HL-60 (cell line): ENCODE measurements at regions not wholly inside any gene's neighbourhood (a gene's known extent, or its start where the extent isn't known, plus 50 kb on each side); places are given as distances from the start of the nearest gene placed in this dataset.

Experiments used
- DNase-seq, 2 experiments: peaks; one replicate each; pipeline ENCODE4 v3.0.0-alpha.2; 2010 to 2020; ENCODE audit warnings: low read depth in 1 of 2, low spot score in 1 of 2
- H3K27ac ChIP-seq: fragments of 250-450 bp; sonication (Bioruptor Pico); replicated peaks from 2 replicates; pipeline ENCODE4 v1.5.1; 2020; ENCODE audit warnings: mild to moderate bottlenecking, moderate library complexity
- H3K27me3 ChIP-seq: fragments of 250-450 bp; sonication (Bioruptor Pico); 2 replicates; pipeline ENCODE4 v1.5.1; 2021; ENCODE audit warnings: mild to moderate bottlenecking, moderate library complexity; ENCODE audit not compliant: insufficient read depth, poor library complexity, severe bottlenecking
- H3K4me3 ChIP-seq: replicated peaks from 2 replicates; pipeline ENCODE4 v1.5.1; 2011; ENCODE audit warnings: mild to moderate bottlenecking, control low read depth, low read length; ENCODE audit not compliant: insufficient read depth
- GABPA ChIP-seq: IDR thresholded peaks from 2 replicates; pipeline ENCODE4 v1.6.1; 2012; ENCODE audit warnings: low read depth
- POLR2AphosphoS5 ChIP-seq: IDR thresholded peaks from 2 replicates; pipeline ENCODE4 v1.6.1; 2012; ENCODE audit warnings: low read depth
- SPI1 ChIP-seq: IDR thresholded peaks from 2 replicates; pipeline ENCODE4 v1.6.1; 2012; ENCODE audit warnings: low read depth, mild to moderate bottlenecking, borderline replicate concordance
- TF ChIP-seq, protein P1 (sequence below): IDR thresholded peaks from 2 replicates; pipeline ENCODE4 v1.6.1; 2012; ENCODE audit warnings: low read depth; ENCODE audit not compliant: insufficient replicate concordance
- TF ChIP-seq, protein P2 (sequence below): IDR thresholded peaks from one replicate; pipeline ENCODE4 v1.5.1; 2011; ENCODE audit warnings: low read length, control low read depth, inconsistent platforms; ENCODE audit not compliant: insufficient read depth

DNA sequence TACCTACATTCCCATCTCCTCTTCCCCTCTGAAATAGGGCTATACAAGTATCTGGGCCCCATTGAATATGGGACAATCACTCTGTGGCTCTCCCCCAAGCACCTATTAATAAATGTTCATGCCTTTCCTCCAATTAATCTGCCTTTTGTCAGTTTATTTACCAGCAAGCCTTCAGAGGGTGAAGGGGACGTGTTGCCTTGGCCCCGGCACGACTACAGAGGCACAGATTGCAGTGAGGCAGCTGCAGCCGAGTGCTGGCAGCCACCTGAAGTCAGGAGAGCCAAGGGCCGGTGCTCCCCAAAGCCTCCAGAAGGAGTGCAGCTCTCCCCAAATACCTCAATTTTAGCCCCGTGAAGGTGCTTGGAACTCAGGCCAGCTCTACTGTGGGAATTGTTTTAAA, 580.9 kb upstream of the B3GAT1 start:
- DNase-seq, result no peak
- no peak overlapping the region for H3K4me3 ChIP-seq
- TF ChIP-seq, protein P1, sequence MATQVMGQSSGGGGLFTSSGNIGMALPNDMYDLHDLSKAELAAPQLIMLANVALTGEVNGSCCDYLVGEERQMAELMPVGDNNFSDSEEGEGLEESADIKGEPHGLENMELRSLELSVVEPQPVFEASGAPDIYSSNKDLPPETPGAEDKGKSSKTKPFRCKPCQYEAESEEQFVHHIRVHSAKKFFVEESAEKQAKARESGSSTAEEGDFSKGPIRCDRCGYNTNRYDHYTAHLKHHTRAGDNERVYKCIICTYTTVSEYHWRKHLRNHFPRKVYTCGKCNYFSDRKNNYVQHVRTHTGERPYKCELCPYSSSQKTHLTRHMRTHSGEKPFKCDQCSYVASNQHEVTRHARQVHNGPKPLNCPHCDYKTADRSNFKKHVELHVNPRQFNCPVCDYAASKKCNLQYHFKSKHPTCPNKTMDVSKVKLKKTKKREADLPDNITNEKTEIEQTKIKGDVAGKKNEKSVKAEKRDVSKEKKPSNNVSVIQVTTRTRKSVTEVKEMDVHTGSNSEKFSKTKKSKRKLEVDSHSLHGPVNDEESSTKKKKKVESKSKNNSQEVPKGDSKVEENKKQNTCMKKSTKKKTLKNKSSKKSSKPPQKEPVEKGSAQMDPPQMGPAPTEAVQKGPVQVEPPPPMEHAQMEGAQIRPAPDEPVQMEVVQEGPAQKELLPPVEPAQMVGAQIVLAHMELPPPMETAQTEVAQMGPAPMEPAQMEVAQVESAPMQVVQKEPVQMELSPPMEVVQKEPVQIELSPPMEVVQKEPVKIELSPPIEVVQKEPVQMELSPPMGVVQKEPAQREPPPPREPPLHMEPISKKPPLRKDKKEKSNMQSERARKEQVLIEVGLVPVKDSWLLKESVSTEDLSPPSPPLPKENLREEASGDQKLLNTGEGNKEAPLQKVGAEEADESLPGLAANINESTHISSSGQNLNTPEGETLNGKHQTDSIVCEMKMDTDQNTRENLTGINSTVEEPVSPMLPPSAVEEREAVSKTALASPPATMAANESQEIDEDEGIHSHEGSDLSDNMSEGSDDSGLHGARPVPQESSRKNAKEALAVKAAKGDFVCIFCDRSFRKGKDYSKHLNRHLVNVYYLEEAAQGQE, result no peak
- TF ChIP-seq POLR2AphosphoS5 (no peak), SPI1 (no peak), GABPA (no peak)
- TF ChIP-seq, protein P2, sequence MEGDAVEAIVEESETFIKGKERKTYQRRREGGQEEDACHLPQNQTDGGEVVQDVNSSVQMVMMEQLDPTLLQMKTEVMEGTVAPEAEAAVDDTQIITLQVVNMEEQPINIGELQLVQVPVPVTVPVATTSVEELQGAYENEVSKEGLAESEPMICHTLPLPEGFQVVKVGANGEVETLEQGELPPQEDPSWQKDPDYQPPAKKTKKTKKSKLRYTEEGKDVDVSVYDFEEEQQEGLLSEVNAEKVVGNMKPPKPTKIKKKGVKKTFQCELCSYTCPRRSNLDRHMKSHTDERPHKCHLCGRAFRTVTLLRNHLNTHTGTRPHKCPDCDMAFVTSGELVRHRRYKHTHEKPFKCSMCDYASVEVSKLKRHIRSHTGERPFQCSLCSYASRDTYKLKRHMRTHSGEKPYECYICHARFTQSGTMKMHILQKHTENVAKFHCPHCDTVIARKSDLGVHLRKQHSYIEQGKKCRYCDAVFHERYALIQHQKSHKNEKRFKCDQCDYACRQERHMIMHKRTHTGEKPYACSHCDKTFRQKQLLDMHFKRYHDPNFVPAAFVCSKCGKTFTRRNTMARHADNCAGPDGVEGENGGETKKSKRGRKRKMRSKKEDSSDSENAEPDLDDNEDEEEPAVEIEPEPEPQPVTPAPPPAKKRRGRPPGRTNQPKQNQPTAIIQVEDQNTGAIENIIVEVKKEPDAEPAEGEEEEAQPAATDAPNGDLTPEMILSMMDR, result no peak
- no peak overlapping the region for H3K27ac ChIP-seq
- no peaks in the 10 kb centered on the region for H3K27me3 ChIP-seq

DNA sequence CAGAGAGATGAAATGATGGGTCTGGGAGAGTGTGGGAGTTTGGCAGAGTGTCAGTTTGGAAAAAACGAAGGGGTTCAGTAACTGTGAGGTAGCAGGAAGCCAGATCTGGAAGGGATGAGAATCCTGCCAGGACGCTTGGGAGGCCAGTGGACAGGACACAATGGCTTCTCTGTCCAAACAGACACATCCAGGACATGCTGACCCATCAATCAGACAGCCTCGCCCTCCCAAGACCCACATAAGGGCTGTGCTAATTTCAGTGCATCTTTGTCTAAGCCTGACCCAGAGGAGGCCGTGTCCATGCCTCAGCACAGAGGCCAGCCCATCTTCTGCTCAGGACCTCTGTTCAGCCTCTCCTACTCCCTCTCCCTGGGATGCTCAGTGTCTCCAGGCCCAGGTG, 576.5 kb upstream of the B3GAT1 start:
- TF ChIP-seq GABPA (no peak), SPI1 (no peak)
- DNase-seq, result no peak
- Histone ChIP-seq H3K4me3 (no peak overlapping the region), H3K27ac (no peak overlapping the region), H3K27me3 (no peaks in the 10 kb centered on the region)

DNA sequence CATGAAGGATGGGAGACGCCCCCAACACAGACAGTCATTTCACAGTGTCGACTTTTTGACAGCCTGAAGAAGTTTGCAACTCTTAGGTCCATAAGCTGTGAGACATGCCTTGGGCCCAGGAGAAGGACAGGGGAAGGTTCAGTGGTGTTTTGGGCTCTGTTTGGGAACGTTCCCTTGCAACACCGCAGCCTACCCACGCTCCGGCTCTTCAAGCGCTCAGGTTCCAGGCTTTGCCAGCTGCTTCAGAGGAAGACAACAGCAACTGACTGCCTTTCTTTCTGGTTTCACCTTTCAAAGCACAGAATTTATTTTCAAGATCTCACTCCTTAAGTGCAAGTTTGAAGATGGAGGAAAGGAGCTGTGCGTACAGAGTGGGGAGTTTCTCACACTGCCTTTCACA, 575.8 kb upstream of the B3GAT1 start:
- Histone ChIP-seq H3K27ac (no peak overlapping the region), H3K4me3 (no peak overlapping the region), H3K27me3 (no peaks in the 10 kb centered on the region)
- DNase-seq, result no peak
- no peak for TF ChIP-seq POLR2AphosphoS5
- TF ChIP-seq GABPA, result no peak
- TF ChIP-seq, protein P1, result no peak
- TF ChIP-seq, protein P2, result no peak
- TF ChIP-seq SPI1, result no peak

DNA sequence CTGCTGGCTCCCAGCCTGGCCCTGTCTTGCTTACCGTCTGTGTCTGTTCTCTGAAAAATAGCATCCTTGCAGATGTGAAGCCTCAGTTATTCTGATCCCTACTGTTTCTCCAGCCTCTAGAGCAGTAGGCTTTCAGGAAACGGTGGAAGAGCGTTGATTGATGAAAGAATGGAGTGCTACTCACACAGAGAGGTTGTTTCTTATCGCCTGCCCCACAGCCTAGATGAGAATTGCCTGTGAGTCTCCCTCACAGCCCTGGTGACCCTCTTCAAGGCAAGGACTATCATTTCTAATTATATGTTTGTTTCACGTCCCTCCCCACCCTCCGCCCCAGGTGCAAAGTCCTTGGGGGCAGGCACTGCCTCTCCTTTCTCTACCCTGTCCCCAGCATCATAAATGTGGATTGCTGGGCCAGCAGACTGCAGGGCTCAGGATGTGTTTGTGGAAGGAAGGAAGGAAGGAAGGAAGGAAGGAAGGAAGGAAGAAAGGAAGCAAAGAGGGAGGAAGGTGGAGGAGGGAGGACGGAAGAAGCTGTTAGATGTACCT, 575.3 kb upstream of the B3GAT1 start:
- Histone ChIP-seq H3K27ac (no peak overlapping the region), H3K27me3 (no peaks in the 10 kb centered on the region), H3K4me3 (no peak overlapping the region)
- DNase-seq, result no peak
- TF ChIP-seq, protein P2, result no peak
- TF ChIP-seq SPI1 (no peak), POLR2AphosphoS5 (no peak), GABPA (no peak)
- TF ChIP-seq, protein P1, result no peak
